Neural progenitor cell (in vitro differentiated cells): ENCODE measurements at regions not wholly inside any gene's neighbourhood (a gene's known extent, or its start where the extent isn't known, plus 50 kb on each side); places are given as distances from the start of the nearest gene placed in this dataset.
"Not testable (repeated sequence)": the region's sequence is repeated elsewhere in the genome, so short reads cannot be mapped to it uniquely, and the experiment has no call there.

Source experiments
- CTCF ChIP-seq: fragments of 200-600 bp; sonication (generic); IDR thresholded peaks from 2 replicates; pipeline ENCODE4 v1.5.1; 2017; ENCODE audit warnings: antibody characterized with exemption, mild to moderate bottlenecking
- EZH2 ChIP-seq: fragments of 200-600 bp; sonication (generic); IDR thresholded peaks from 2 replicates; pipeline ENCODE4 v1.6.1; 2017; ENCODE audit warnings: antibody characterized with exemption, mild to moderate bottlenecking, moderate library complexity

DNA sequence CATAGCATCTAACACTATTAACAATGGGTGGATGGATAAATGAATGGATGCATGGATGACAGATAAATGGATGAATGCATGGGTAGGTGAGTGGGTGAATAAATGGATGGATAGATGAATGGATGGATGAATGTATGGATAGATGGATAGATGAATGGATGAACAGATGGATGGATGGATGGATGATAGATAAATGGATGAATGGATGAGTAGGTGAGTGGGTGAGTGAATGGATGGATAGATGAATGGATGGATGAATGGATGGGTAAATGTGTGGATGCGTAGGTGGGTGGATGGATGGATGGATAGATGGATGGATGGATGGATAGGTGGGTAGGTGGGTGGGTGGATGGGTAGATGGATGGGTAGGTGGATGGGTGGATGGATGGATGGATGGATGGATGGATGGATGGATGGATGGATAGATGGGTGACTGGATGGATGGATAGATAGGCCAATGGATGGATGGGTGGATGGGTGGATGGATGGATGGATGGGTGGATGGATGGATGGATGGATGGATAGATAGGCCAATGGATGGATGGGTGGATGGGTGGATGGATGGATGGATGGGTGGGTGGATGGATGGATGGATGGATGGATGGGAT, 260.6 kb upstream of the ZNF507 start:
- not testable (repeated sequence) for TF ChIP-seq CTCF, EZH2
